Urinary bladder (tissue), 3 donors: ENCODE measurements at regions not wholly inside any gene's neighbourhood (a gene's known extent, or its start where the extent isn't known, plus 50 kb on each side); places are given as distances from the start of the nearest gene placed in this dataset.

Experiments
- DNase-seq: peaks from one replicate; pipeline ENCODE4 v3.0.0-alpha.2; 2015; ENCODE audit errors: extremely low spot score
- H3K27ac ChIP-seq: one replicate; pipeline ENCODE4 v1.5.1; 2013; ENCODE audit warnings: low read depth, mild to moderate bottlenecking, moderate library complexity
- H3K36me3 ChIP-seq: one replicate; pipeline ENCODE4 v1.6.1; 2013; ENCODE audit warnings: mild to moderate bottlenecking, moderate library complexity; ENCODE audit not compliant: insufficient read depth
- H3K4me1 ChIP-seq: one replicate; pipeline ENCODE4 v1.6.1; 2013; ENCODE audit warnings: mild to moderate bottlenecking, moderate library complexity; ENCODE audit not compliant: insufficient read depth
- H3K4me3 ChIP-seq: one replicate; pipeline ENCODE4 v1.5.1; 2013; ENCODE audit warnings: low read depth, low read length
- WGBS: extraction: QIAGEN DNeasy Blood & Tissue Kit; methylation state at CpG from one replicate; pipeline ENCODE4 v1.1.7; 2013; 5-methylcytosine and 5-hydroxymethylcytosine counted together
- donor health status: healthy with polysubstance abuse.
- donor health status: healthy.

- no peak for DNase-seq
- no peaks in the 10 kb centered on the region for H3K4me1 ChIP-seq
- H3K4me3 ChIP-seq: no peak overlapping the region
- no peak overlapping the region for H3K27ac ChIP-seq
- no peaks in the 10 kb centered on the region for H3K36me3 ChIP-seq
- WGBS: 95% methylated on average over 1 of the region's 1 CpG
Observed at GRCh38 chr11:104614117-104614680, 284.1 kb downstream of the CASP12 start.

- DNase-seq: no peak
- no peaks in the 10 kb centered on the region for H3K36me3 ChIP-seq
- no peaks in the 10 kb centered on the region for H3K4me1 ChIP-seq
- 93% methylated on average over 3 of the region's 3 CpGs for WGBS
- no peak overlapping the region for H3K4me3 ChIP-seq
- no peak overlapping the region for H3K27ac ChIP-seq
Observed at GRCh38 chr11:104610635-104611034, 287.6 kb downstream of the CASP12 start.

GRCh38 chr11:104609311-104610085 is 288.8 kb downstream of the CASP12 start:
- Histone ChIP-seq H3K36me3 (no peaks in the 10 kb centered on the region), H3K4me1 (no peaks in the 10 kb centered on the region), H3K27ac (no peak overlapping the region), H3K4me3 (no peak overlapping the region)
- no peak for DNase-seq
- 43% methylated on average over 2 of the region's 2 CpGs for WGBS

DNA sequence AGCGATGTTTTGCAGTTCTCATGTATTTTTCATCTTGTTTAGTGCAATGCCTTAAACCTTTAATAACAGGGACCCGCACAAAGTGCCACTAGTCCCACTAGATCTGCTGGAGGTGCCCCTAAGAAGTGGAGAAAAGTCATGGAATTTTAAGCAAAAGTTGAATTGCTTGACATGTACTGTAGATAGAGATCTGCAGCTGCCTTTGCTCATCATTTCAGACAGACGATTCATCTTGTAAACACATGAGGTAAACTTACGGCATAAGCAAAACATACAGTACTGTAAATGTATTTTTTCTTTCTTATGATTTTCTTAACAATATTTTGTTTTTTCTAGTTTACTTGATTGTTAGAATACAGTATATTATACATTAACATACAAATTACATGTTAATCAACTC is 295.6 kb downstream of the CASP12 start:
- no peak for DNase-seq
- WGBS: 69% methylated on average over 4 of the region's 4 CpGs
- Histone ChIP-seq H3K4me1 (no peaks in the 10 kb centered on the region), H3K4me3 (no peak overlapping the region), H3K27ac (no peak overlapping the region), H3K36me3 (no peaks in the 10 kb centered on the region)

DNA sequence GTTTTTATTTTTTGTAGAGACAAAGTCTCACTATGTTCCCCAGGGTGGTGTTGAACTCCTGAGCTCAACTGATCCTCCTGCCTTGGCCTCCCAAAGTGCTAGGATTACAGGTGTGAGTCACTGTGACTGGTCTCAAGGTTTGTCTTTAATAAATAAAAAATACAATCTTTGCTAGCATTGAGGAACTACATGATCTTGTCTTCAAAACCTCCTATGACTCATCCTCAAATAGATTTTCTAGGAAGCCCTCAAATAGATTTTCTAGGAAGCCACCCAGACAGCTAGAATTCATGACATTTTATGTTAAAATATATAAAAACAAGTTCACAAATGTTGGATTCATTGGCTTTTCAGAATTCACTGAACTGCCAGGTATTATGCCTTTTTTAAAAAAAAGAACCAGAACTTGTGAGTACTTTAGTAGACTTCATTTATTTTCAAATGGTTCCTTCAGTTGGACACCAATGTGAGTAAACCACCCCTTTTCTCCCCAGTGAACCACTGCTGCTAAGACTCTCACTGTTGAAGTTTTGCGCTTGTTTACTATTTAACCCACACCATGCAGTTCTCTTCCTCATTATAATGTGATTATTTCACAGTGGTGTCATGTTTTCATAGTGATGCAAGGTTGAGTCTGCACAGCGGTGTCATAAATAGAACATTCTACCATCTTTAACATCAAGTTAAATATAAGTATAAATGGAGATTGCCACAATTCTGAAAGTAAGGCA is 303.9 kb downstream of the CASP12 start:
- H3K4me3 ChIP-seq: no peak overlapping the region
- WGBS: over 99% methylated on average over 2 of the region's 2 CpGs
- no peaks in the 10 kb centered on the region for H3K36me3 ChIP-seq
- H3K4me1 ChIP-seq: no peaks in the 10 kb centered on the region
- no peak for DNase-seq
- H3K27ac ChIP-seq: no peak overlapping the region

DNA sequence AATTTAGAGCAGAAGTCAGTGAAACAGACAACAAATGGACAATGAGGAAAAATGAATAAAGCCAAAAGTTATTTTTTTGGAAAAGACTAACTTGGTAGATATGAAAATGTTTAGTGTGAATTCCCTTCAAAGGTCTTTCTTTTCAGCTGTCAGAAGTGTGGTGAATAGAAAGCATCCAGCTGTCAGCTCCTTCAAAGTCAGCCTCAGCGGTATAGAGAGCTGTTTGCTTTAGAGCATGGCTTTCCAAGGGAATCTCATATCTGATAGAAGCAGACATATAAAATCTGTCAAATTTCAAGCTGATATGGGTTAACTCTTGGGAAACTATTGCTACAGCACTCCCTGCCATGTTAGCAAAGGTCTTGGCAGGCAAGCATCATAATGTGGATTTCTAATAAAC is 309.3 kb downstream of the CASP12 start:
- no peak overlapping the region for H3K27ac ChIP-seq
- WGBS: 61% methylated on average over 1 of the region's 1 CpG
- no peaks in the 10 kb centered on the region for H3K36me3 ChIP-seq
- H3K4me3 ChIP-seq: no peak overlapping the region
- DNase-seq: no peak
- H3K4me1 ChIP-seq: no peaks in the 10 kb centered on the region

GRCh38 chr11:104588446-104588845 is 309.8 kb downstream of the CASP12 start:
- WGBS: 63% methylated on average over 2 of the region's 2 CpGs
- no peak overlapping the region for H3K27ac ChIP-seq
- no peak overlapping the region for H3K4me3 ChIP-seq
- DNase-seq: no peak
- H3K4me1 ChIP-seq: no peaks in the 10 kb centered on the region
- no peaks in the 10 kb centered on the region for H3K36me3 ChIP-seq

GRCh38 chr11:104584823-104585222 is 313.4 kb downstream of the CASP12 start:
- no peak overlapping the region for H3K27ac ChIP-seq
- no peak overlapping the region for H3K4me3 ChIP-seq
- DNase-seq: no peak
- WGBS: 70% methylated on average over 2 of the region's 2 CpGs
- no peaks in the 10 kb centered on the region for H3K4me1 ChIP-seq
- H3K36me3 ChIP-seq: no peaks in the 10 kb centered on the region

GRCh38 chr11:104583857-104584256 is 314.4 kb downstream of the CASP12 start:
- Histone ChIP-seq H3K27ac (no peak overlapping the region), H3K36me3 (no peaks in the 10 kb centered on the region), H3K4me1 (no peaks in the 10 kb centered on the region), H3K4me3 (no peak overlapping the region)
- WGBS: 60% methylated on average over 10 of the region's 10 CpGs
- no peak for DNase-seq

DNA sequence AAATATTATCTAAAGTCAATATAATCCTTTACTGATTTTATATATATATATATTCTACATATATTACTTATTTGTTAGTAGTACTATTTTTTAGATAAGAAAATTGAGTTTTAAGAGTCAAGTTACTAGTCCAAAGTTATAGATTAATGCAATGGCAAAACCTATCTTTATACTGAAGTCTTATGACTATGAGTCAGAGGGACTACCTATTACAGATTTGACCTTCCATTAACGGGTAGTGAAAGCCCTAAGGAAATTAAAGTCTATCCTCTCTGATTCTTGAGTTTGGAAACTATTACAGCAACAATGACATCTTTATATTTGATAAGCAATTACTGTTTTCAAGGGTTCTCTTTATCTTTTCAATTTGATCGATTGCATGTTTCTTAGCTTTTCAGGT is 315.8 kb downstream of the CASP12 start:
- H3K27ac ChIP-seq: no peak overlapping the region
- 85% methylated on average over 2 of the region's 2 CpGs for WGBS
- no peaks in the 10 kb centered on the region for H3K36me3 ChIP-seq
- no peak for DNase-seq
- H3K4me1 ChIP-seq: no peaks in the 10 kb centered on the region
- no peak overlapping the region for H3K4me3 ChIP-seq

- WGBS: 70% methylated on average over 2 of the region's 2 CpGs
Observed at GRCh38 chr11:104581246-104581980, 316.8 kb downstream of the CASP12 start.

GRCh38 chr11:104573441-104573990 is 324.7 kb downstream of the CASP12 start:
- no peaks in the 10 kb centered on the region for H3K4me1 ChIP-seq
- no peak for DNase-seq
- H3K27ac ChIP-seq: no peak overlapping the region
- H3K4me3 ChIP-seq: no peak overlapping the region
- no peaks in the 10 kb centered on the region for H3K36me3 ChIP-seq

More at GRCh38 chr11:104581246-104581980, 316.8 kb downstream of the CASP12 start:
- Histone ChIP-seq H3K36me3 (no peaks in the 10 kb centered on the region), H3K4me1 (no peaks in the 10 kb centered on the region), H3K4me3 (no peak overlapping the region), H3K27ac (no peak overlapping the region)
- no peak for DNase-seq

DNA sequence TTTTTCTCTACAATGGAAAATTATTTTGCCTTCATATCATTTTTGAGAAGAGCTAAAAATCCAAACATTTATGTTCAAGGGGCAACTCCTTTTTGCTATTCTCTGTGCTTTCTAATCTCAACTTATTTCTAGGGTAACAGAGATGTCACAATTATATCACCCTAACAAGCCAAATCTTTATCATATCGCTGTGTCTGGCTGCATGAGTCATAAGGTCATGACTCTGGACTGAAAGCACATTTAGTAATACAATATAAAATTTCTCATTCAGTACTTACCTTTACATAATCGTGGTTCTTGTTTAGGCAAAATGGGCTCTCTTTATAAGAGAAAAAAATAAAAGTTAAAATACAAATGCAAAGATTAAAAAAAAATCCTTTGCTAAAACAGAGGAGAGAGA is 326.0 kb downstream of the CASP12 start:
- WGBS: 67% methylated on average over 2 of the region's 2 CpGs
- Histone ChIP-seq H3K36me3 (no peaks in the 10 kb centered on the region), H3K4me1 (no peaks in the 10 kb centered on the region), H3K27ac (no peak overlapping the region), H3K4me3 (no peak overlapping the region)
- no peak for DNase-seq
